ENCODE measurements at regions not wholly inside any gene's neighbourhood (a gene's known extent, or its start where the extent isn't known, plus 50 kb on each side); places are given as distances from the start of the nearest gene placed in this dataset.

DNA sequence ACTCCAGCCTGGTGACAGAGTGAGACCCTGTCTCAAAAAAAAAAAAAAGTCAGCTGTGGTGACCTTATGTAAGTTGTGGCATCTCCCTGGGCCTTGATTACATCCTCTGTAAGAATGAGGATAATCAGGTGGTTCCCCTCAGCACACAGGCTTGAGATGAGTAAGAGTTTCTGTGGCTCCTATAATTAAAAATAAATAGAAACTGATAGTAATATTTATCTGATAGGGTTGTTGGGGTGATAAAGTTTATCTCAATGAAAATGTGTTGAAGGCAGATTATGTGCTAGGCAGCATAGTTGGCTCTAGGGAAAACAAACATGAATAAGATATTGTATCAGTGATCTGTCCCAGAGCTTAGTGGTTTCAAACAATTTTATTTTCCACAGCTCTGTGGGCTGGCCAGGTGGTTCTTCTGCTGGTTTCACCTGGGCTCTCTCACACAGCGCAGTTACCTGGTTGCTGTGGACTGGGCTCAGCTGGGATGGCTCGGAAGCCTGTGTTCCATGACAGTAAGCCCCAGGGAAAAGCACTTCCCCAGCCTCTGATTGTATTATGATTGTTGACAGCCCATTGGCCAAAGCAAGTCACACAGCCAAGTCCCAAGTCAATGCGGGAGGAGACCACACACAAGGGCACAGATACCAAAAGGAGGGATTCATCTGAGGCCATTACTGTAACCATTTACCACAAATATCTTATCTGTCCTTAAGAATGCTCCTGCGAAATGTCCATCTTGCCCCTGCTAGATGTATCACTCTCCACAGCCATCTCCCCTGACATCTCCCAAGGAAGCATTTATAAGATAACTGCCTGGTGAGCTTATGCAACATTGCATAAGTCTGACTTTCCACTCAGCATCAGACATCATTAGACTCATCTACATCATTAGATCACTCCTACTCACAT, 151.7 kb downstream of the NUAK1 start:
- peak; percentile 98 for DNase-seq (ENCODE audit: low read depth)
- no peak overlapping the region for H3K4me3 ChIP-seq (ENCODE audit: low read depth, low read length)
- no peak for TF ChIP-seq CTCF (IDR thresholded peaks at IDR 0.05; ENCODE audit: insufficient read depth, low read depth, low read length)

GRCh38 chr12:105987685-105988035, 151.1 kb downstream of the NUAK1 start:
- TF ChIP-seq CTCF (IDR thresholded peaks at IDR 0.05; ENCODE audit: insufficient read depth, low read depth, low read length): no peak
- no peak for DNase-seq (ENCODE audit: low read depth)
- no peak overlapping the region for H3K4me3 ChIP-seq (ENCODE audit: low read depth, low read length)

GRCh38 chr12:105992849-105993740, 145.7 kb downstream of the NUAK1 start:
- DNase-seq (ENCODE audit: low read depth): peak; percentile 79
- no peak for TF ChIP-seq CTCF (IDR thresholded peaks at IDR 0.05; ENCODE audit: insufficient read depth, low read depth, low read length)
- H3K4me3 ChIP-seq (ENCODE audit: low read depth, low read length): no peak overlapping the region

- no peak for TF ChIP-seq CTCF (IDR thresholded peaks at IDR 0.05; ENCODE audit: insufficient read depth, low read depth, low read length)
- H3K4me3 ChIP-seq (ENCODE audit: low read depth, low read length): no peak overlapping the region
- DNase-seq (ENCODE audit: low read depth): peak; percentile 77
Observed at GRCh38 chr12:105993766-105994555, 144.8 kb downstream of the NUAK1 start.

DNA sequence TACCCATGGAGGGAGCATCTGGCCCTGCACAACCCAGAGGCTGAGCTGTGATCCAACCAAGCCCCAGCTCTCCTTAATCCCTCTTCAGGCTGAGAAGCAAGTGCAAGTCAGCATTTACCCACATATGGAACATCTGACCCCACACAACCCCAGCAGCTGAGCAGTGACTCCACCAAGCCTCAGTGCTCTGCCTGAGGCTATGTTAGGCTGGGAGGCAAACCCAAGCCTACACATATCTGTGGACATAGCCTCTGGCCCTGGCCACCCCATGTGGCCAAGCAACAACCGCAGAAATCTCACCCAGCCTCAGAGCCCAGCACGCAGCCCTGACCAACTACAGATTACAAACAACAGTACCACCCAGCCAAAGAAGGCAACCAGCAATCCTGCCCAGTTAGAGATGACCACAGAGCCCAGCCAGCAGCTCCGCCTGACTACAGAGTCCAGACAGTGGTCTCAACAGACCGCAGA, 142.8 kb downstream of the NUAK1 start:
- peak; percentile 90 for DNase-seq (ENCODE audit: low read depth)
- H3K4me3 ChIP-seq (ENCODE audit: low read depth, low read length): no peak overlapping the region
- TF ChIP-seq CTCF (IDR thresholded peaks at IDR 0.05; ENCODE audit: insufficient read depth, low read depth, low read length): no peak

DNA sequence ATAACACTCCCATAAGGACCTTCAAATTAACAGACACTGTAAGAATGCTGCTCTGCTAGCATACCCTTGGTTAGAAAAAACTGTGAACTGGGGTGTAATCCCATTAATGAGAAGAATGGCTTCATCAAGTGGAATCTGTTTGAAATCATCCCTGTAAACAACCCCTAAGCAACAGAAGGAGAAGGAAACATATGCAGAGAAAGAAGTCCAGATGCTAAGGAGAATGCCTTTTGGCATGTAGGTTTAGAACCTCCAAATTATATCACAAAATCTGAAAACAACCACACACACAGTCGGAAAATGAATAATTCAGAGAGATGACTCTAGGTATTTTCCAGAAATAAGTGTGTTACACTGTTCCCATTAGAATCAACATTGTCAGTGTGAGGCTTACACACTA, 140.2 kb downstream of the NUAK1 start:
- H3K4me3 ChIP-seq (ENCODE audit: low read depth, low read length): no peak overlapping the region
- no peak for DNase-seq (ENCODE audit: low read depth)
- no peak for TF ChIP-seq CTCF (IDR thresholded peaks at IDR 0.05; ENCODE audit: insufficient read depth, low read depth, low read length)

Data from fibroblast of villous mesenchyme (primary cell).